SK-N-SH treated with all-trans-retinoic acid at 6 μM for 48 hours (cell line): ENCODE measurements at regions not wholly inside any gene's neighbourhood (a gene's known extent, or its start where the extent isn't known, plus 50 kb on each side); places are given as distances from the start of the nearest gene placed in this dataset.

ENCODE experiments used
- ATAC-seq: fragments of 200-7000 bp; cut with Tn5 transposase; 3 replicates; pipeline ENCODE4 v1.9.1; 2020; ENCODE audit warnings: mild to moderate bottlenecking, moderate library complexity
- ARNTL ChIP-seq: fragments of 450-650 bp; formaldehyde crosslinking; IDR thresholded peaks from 2 replicates; pipeline ENCODE4 v1.5.0; 2020; ENCODE audit warnings: low read depth, mild to moderate bottlenecking, moderate library complexity, borderline replicate concordance
- BACH2 ChIP-seq: fragments of 250-450 bp; sonication (Bioruptor Pico); IDR thresholded peaks from 2 replicates; pipeline ENCODE4 v1.9.0; 2021; ENCODE audit warnings: mild to moderate bottlenecking, borderline replicate concordance
- CREB5 ChIP-seq: fragments of 250-450 bp; sonication (Bioruptor Pico); IDR thresholded peaks from 2 replicates; pipeline ENCODE4 v1.5.1; 2020; ENCODE audit warnings: low read depth, mild to moderate bottlenecking, moderate library complexity
- CSDC2 ChIP-seq: fragments of 250-450 bp; sonication (Bioruptor Pico); IDR thresholded peaks from 2 replicates; pipeline ENCODE4 v1.5.0; 2020; ENCODE audit warnings: mild to moderate bottlenecking, moderate library complexity
- CSRNP3 ChIP-seq: fragments of 250-450 bp; sonication (Bioruptor Pico); IDR thresholded peaks from 2 replicates; pipeline ENCODE4 v1.5.1; 2021; ENCODE audit warnings: mild to moderate bottlenecking, moderate library complexity
- ESRRG ChIP-seq: fragments of 250-450 bp; sonication (Bioruptor Pico); IDR thresholded peaks from 2 replicates; pipeline ENCODE4 v1.6.1; 2021; ENCODE audit warnings: mild to moderate bottlenecking
- GLIS3 ChIP-seq: fragments of 250-450 bp; sonication (Bioruptor Pico); IDR thresholded peaks from 2 replicates; pipeline ENCODE4 v1.5.0; 2020; ENCODE audit warnings: mild to moderate bottlenecking, moderate library complexity
- ISL1 ChIP-seq: fragments of 250-450 bp; sonication (Bioruptor Pico); IDR thresholded peaks from 2 replicates; pipeline ENCODE4 v2.1.2; 2022; ENCODE audit warnings: mild to moderate bottlenecking, moderate library complexity
- OSR1 ChIP-seq: fragments of 250-450 bp; sonication (Bioruptor Pico); IDR thresholded peaks from 2 replicates; pipeline ENCODE4 v1.8.0; 2022; ENCODE audit warnings: moderate library complexity, mild to moderate bottlenecking, inconsistent platforms
- PATZ1 ChIP-seq: fragments of 250-450 bp; sonication (Bioruptor Pico); IDR thresholded peaks from 2 replicates; pipeline ENCODE4 v1.8.0; 2020; ENCODE audit warnings: mild to moderate bottlenecking, moderate library complexity, borderline replicate concordance
- POU6F1 ChIP-seq: fragments of 250-450 bp; sonication (Bioruptor Pico); IDR thresholded peaks from 2 replicates; pipeline ENCODE4 v1.8.0; 2021; ENCODE audit warnings: low read depth, mild to moderate bottlenecking, moderate library complexity, borderline replicate concordance
- PPARA ChIP-seq: fragments of 250-450 bp; sonication (Bioruptor Pico); IDR thresholded peaks from 2 replicates; pipeline ENCODE4 v1.5.0; 2020; ENCODE audit warnings: mild to moderate bottlenecking, borderline replicate concordance
- SNAI2 ChIP-seq: fragments of 250-450 bp; sonication (Bioruptor Pico); IDR thresholded peaks from 2 replicates; pipeline ENCODE4 v1.5.0; 2020; ENCODE audit warnings: mild to moderate bottlenecking, moderate library complexity
- TCF4 ChIP-seq: fragments of 250-450 bp; sonication (Bioruptor Pico); IDR thresholded peaks from 2 replicates; pipeline ENCODE4 v1.8.0; 2021; ENCODE audit warnings: mild to moderate bottlenecking, moderate library complexity, borderline replicate concordance
- TOX ChIP-seq: fragments of 250-450 bp; sonication (Bioruptor Pico); IDR thresholded peaks from 2 replicates; pipeline ENCODE4 v1.8.0; 2021; ENCODE audit warnings: mild to moderate bottlenecking, moderate library complexity, borderline replicate concordance
- TSHZ2 ChIP-seq: fragments of 250-450 bp; sonication (Bioruptor Pico); IDR thresholded peaks from 2 replicates; pipeline ENCODE4 v1.5.0; 2020; ENCODE audit warnings: mild to moderate bottlenecking, moderate library complexity
- ZC3H10 ChIP-seq: fragments of 250-450 bp; sonication (Bioruptor Pico); IDR thresholded peaks from 2 replicates; pipeline ENCODE4 v1.5.1; 2021; ENCODE audit warnings: mild to moderate bottlenecking, moderate library complexity
- ZFP3 ChIP-seq: fragments of 250-450 bp; sonication (Bioruptor Pico); IDR thresholded peaks from 2 replicates; pipeline ENCODE4 v1.5.0; 2020; ENCODE audit warnings: mild to moderate bottlenecking, moderate library complexity
- ZFP30 ChIP-seq: fragments of 450-650 bp; formaldehyde crosslinking; IDR thresholded peaks from 2 replicates; pipeline ENCODE4 v1.5.0; 2022; ENCODE audit warnings: mild to moderate bottlenecking, moderate library complexity
- ZNF565 ChIP-seq: fragments of 450-650 bp; formaldehyde crosslinking; conservative IDR thresholded peaks from 2 replicates; pipeline ENCODE4 v1.5.0; 2020; ENCODE audit warnings: low read depth, mild to moderate bottlenecking, moderate library complexity
- ZNF70 ChIP-seq: fragments of 450-650 bp; formaldehyde crosslinking; IDR thresholded peaks from 2 replicates; pipeline ENCODE4 v1.5.0; 2020; ENCODE audit warnings: mild to moderate bottlenecking, moderate library complexity
- ZNF8 ChIP-seq: fragments of 450-650 bp; formaldehyde crosslinking; IDR thresholded peaks from 2 replicates; pipeline ENCODE4 v1.5.0; 2020; ENCODE audit warnings: mild to moderate bottlenecking, moderate library complexity

GRCh38 chr1:82931006-82931405 lies 1067.9 kb downstream of the TTLL7 start (continued):
- TF ChIP-seq CREB5 (CRISPR knock-in tag) (no peak), CSRNP3 (no peak), ZNF8 (CRISPR knock-in tag) (no peak)

- TF ChIP-seq OSR1 (CRISPR knock-in tag), result no peak
- no peak for TF ChIP-seq TOX (CRISPR knock-in tag)
- TF ChIP-seq CSRNP3, result no peak
- TF ChIP-seq POU6F1 (CRISPR knock-in tag), result no peak
- TF ChIP-seq ESRRG (CRISPR knock-in tag), result no peak
- no peak for TF ChIP-seq GLIS3 (CRISPR knock-in tag)
- TF ChIP-seq SNAI2, result no peak
- TF ChIP-seq PATZ1 (CRISPR knock-in tag), result no peak
- no peak for TF ChIP-seq ZNF565 (CRISPR knock-in tag)
- no peak for TF ChIP-seq ZFP3 (CRISPR knock-in tag)
- no peak for TF ChIP-seq ZFP30 (CRISPR knock-in tag)
- TF ChIP-seq ZC3H10, result no peak
- no peak for ATAC-seq
Measured at GRCh38 chr1:82927753-82928152, 1071.2 kb downstream of the TTLL7 start.

GRCh38 chr1:82924666-82925065 lies 1074.3 kb downstream of the TTLL7 start:
- ATAC-seq, result no peak
- no peak for TF ChIP-seq TCF4 (CRISPR knock-in tag)
- no peak for TF ChIP-seq SNAI2
- no peak for TF ChIP-seq ESRRG (CRISPR knock-in tag)
- no peak for TF ChIP-seq CSRNP3
- no peak for TF ChIP-seq ZNF565 (CRISPR knock-in tag)
- TF ChIP-seq POU6F1 (CRISPR knock-in tag), result no peak
- TF ChIP-seq PPARA (CRISPR knock-in tag), result no peak
- TF ChIP-seq ZNF70 (CRISPR knock-in tag), result no peak
- no peak for TF ChIP-seq BACH2
- TF ChIP-seq ARNTL, result no peak
- TF ChIP-seq CSDC2 (CRISPR knock-in tag), result no peak
- no peak for TF ChIP-seq PATZ1 (CRISPR knock-in tag)
- TF ChIP-seq TSHZ2, result no peak
- no peak for TF ChIP-seq ISL1
- no peak for TF ChIP-seq ZC3H10
- no peak for TF ChIP-seq GLIS3 (CRISPR knock-in tag)
